ENCODE measurements at regions not wholly inside any gene's neighbourhood (a gene's known extent, or its start where the extent isn't known, plus 50 kb on each side); places are given as distances from the start of the nearest gene placed in this dataset.

DNA sequence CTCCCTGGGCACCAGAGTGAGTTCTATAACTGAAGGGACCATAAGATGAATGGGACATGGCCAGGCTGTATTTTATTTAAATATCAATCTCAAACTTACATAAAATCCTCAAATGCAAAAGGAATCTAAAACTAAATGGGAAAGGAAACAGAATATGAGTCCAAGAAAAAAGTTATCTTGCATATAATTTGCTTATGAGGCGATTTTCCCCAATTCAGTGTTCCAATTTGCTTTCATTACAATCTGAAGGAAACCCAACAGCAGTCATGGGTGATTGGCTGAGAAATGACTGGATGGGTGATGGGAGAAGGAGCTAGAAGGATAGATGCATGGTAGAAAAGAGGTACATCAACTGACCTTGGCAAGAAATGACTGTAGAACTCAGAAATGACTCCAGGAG, 511.3 kb upstream of the TENM3 start:
- no peak for TF ChIP-seq POLR2A (IDR thresholded peaks at IDR 0.05)
- TF ChIP-seq, protein P1, sequence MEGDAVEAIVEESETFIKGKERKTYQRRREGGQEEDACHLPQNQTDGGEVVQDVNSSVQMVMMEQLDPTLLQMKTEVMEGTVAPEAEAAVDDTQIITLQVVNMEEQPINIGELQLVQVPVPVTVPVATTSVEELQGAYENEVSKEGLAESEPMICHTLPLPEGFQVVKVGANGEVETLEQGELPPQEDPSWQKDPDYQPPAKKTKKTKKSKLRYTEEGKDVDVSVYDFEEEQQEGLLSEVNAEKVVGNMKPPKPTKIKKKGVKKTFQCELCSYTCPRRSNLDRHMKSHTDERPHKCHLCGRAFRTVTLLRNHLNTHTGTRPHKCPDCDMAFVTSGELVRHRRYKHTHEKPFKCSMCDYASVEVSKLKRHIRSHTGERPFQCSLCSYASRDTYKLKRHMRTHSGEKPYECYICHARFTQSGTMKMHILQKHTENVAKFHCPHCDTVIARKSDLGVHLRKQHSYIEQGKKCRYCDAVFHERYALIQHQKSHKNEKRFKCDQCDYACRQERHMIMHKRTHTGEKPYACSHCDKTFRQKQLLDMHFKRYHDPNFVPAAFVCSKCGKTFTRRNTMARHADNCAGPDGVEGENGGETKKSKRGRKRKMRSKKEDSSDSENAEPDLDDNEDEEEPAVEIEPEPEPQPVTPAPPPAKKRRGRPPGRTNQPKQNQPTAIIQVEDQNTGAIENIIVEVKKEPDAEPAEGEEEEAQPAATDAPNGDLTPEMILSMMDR (IDR thresholded peaks at IDR 0.05) = no peak
